GM13977 (cell line): ENCODE measurements at regions not wholly inside any gene's neighbourhood (a gene's known extent, or its start where the extent isn't known, plus 50 kb on each side); places are given as distances from the start of the nearest gene placed in this dataset.
"Not testable (repeated sequence)": the region's sequence is repeated elsewhere in the genome, so short reads cannot be mapped to it uniquely, and the experiment has no call there.

ENCODE experiments used
- DNase-seq: peaks from one replicate; pipeline ENCODE4 v3.0.0; 2012; ENCODE audit warnings: low spot score
- CTCF ChIP-seq: IDR thresholded peaks from 2 replicates; pipeline ENCODE4 v1.5.1; 2012; ENCODE audit warnings: mild to moderate bottlenecking, control low read depth; ENCODE audit not compliant: insufficient read depth; ENCODE audit errors: extremely low read depth, missing control alignments
- in situ Hi-C: fragments of 300-500 bp; cut with MboI; formaldehyde crosslinking; loops from one replicate; pipeline ENCODE4 v1.12.0; 2022; ENCODE audit warnings: low sequenced_read_pairs, low pct_unique_long_range_greater_than_20kb, mixed read lengths, inconsistent platforms; ENCODE audit not compliant: unreplicated experiment

DNA sequence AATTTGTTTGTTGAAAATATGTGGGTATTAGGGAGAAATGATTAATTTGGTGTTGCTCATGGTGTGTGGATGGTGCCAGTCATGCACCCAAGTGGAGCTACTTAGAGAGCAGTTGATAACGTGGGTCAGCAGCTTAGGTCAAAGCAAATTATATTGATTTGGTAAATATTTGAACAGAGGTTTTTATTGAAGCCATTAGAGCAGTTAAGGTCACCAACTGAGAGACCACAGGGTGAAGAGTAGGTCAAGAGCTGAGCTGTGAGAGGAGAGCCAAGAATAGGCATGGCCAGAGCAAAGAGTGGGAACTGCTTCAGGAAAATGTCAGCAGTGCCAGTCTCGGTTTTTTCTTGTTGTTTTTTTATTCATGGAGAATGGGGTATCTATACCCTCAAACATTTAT is 97.9 kb downstream of the TMEM168 start:
- DNase-seq = no peak
- no peak for TF ChIP-seq CTCF
- in situ Hi-C loops = no loop called here

GRCh38 chr7:112697211-112697610 is 93.0 kb downstream of the TMEM168 start:
- in situ Hi-C loops = not testable (repeated sequence)

GRCh38 chr7:112699725-112700513 is 90.3 kb downstream of the TMEM168 start:
- DNase-seq = no peak
- in situ Hi-C loops = no loop called here
- TF ChIP-seq CTCF = no peak

More at GRCh38 chr7:112697211-112697610, 93.0 kb downstream of the TMEM168 start:
- DNase-seq = not testable (repeated sequence)

GRCh38 chr7:112701456-112701855 is 88.7 kb downstream of the TMEM168 start:
- TF ChIP-seq CTCF = no peak

GRCh38 chr7:112707655-112708054 is 82.5 kb downstream of the TMEM168 start:
- in situ Hi-C loops = no loop called here
- no peak for DNase-seq
- no peak for TF ChIP-seq CTCF

More at GRCh38 chr7:112701456-112701855, 88.7 kb downstream of the TMEM168 start:
- no peak for DNase-seq
- in situ Hi-C loops = no loop called here

DNA sequence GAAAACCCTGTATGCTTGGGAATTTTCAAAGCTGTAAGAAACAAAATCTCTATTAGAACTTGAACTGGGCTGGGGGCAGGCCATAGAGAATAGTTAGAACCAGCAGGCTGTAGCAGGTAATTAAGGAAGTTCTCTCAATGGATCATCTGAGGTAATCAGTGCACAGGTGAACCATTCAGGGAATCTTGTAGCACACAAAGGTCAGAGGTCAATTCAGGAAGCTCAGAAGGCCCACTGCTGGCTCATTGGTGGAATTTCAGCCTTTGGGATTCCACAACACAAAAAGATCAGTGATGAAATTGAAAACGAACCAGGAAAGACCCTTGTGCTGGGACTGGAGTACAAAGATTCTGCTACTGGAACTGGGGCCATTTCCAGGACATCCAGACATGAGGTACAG is 82.0 kb downstream of the TMEM168 start:
- DNase-seq = no peak
- TF ChIP-seq CTCF = no peak
- in situ Hi-C loops = no loop called here
